HG03108 (cell line): ENCODE measurements at regions not wholly inside any gene's neighbourhood (a gene's known extent, or its start where the extent isn't known, plus 50 kb on each side); places are given as distances from the start of the nearest gene placed in this dataset.
"Not testable (repeated sequence)": the region's sequence is repeated elsewhere in the genome, so short reads cannot be mapped to it uniquely, and the experiment has no call there.

Experiments used
- ATAC-seq: cut with Tn5 transposase; IDR thresholded peaks from one replicate; pipeline ENCODE4 v1.9.1; 2021; ENCODE audit warnings: moderate library complexity; ENCODE audit not compliant: unreplicated experiment

GRCh38 chr6:163739966-163740365 is 325.4 kb downstream of the QKI start:
- no peak for ATAC-seq

GRCh38 chr6:163739408-163739725 is 324.8 kb downstream of the QKI start:
- ATAC-seq: no peak

- peak; percentile 43 for ATAC-seq
Measured at GRCh38 chr6:163738725-163739407, 324.3 kb downstream of the QKI start.

GRCh38 chr6:163738304-163738703 is 323.8 kb downstream of the QKI start:
- ATAC-seq: no peak

GRCh38 chr6:163735076-163735475 is 320.6 kb downstream of the QKI start:
- no peak for ATAC-seq

- ATAC-seq: no peak
Measured at GRCh38 chr6:163733061-163733460, 318.5 kb downstream of the QKI start.

GRCh38 chr6:163732479-163732878 is 318.0 kb downstream of the QKI start:
- ATAC-seq: no peak

- not testable (repeated sequence) for ATAC-seq
Measured at GRCh38 chr6:163732014-163732351, 317.5 kb downstream of the QKI start.

GRCh38 chr6:163731215-163732013 is 316.9 kb downstream of the QKI start:
- no peak for ATAC-seq

- ATAC-seq: no peak
Measured at GRCh38 chr6:163730246-163731210, 316.0 kb downstream of the QKI start.

GRCh38 chr6:163729127-163729872 is 314.8 kb downstream of the QKI start:
- no peak for ATAC-seq

- no peak for ATAC-seq
Measured at GRCh38 chr6:163728442-163729126, 314.1 kb downstream of the QKI start.

- ATAC-seq: no peak
Measured at GRCh38 chr6:163726037-163726695, 311.6 kb downstream of the QKI start.

GRCh38 chr6:163725008-163725941 is 310.8 kb downstream of the QKI start:
- no peak for ATAC-seq

GRCh38 chr6:163724196-163724595 is 309.7 kb downstream of the QKI start:
- ATAC-seq: no peak

- no peak for ATAC-seq
Measured at GRCh38 chr6:163723759-163724158, 309.2 kb downstream of the QKI start.

- ATAC-seq: no peak
Measured at GRCh38 chr6:163721922-163722692, 307.6 kb downstream of the QKI start.

GRCh38 chr6:163721435-163721834 is 306.9 kb downstream of the QKI start:
- no peak for ATAC-seq
